ENCODE measurements at regions not wholly inside any gene's neighbourhood (a gene's known extent, or its start where the extent isn't known, plus 50 kb on each side); places are given as distances from the start of the nearest gene placed in this dataset.

DNA sequence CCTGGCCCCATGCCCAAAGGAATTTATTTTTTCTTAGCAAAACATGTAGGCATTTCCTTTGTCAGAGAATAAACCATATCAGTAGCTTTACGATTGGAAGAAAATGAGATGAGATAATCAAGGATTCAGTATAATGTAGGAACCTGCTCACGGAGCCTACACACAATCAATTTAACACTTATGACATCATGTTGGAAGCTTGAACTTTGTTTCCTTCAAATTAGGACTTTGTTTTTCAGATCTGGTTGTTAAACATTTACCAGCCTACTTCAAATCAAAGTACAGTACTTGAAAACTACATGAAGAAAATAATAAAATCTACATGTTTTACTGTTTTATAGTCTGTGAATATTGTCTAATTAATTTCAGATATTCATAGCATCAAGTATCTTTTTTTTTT, 639.0 kb upstream of the ATXN8OS start:
- TF ChIP-seq HNF4A (conservative IDR thresholded peaks at IDR 0.05): peak; percentile 26 to 54
- TF ChIP-seq, protein P1, sequence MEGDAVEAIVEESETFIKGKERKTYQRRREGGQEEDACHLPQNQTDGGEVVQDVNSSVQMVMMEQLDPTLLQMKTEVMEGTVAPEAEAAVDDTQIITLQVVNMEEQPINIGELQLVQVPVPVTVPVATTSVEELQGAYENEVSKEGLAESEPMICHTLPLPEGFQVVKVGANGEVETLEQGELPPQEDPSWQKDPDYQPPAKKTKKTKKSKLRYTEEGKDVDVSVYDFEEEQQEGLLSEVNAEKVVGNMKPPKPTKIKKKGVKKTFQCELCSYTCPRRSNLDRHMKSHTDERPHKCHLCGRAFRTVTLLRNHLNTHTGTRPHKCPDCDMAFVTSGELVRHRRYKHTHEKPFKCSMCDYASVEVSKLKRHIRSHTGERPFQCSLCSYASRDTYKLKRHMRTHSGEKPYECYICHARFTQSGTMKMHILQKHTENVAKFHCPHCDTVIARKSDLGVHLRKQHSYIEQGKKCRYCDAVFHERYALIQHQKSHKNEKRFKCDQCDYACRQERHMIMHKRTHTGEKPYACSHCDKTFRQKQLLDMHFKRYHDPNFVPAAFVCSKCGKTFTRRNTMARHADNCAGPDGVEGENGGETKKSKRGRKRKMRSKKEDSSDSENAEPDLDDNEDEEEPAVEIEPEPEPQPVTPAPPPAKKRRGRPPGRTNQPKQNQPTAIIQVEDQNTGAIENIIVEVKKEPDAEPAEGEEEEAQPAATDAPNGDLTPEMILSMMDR (IDR thresholded peaks at IDR 0.05; ENCODE audit: low read depth, low read length, missing input control): no peak
- no peak for TF ChIP-seq GABPA (IDR thresholded peaks at IDR 0.05 in 1 of 2, conservative IDR thresholded peaks at IDR 0.05 in 1 of 2)
- no peak for TF ChIP-seq TAF1 (conservative IDR thresholded peaks at IDR 0.05)
- no peak for TF ChIP-seq YY1 (IDR thresholded peaks at IDR 0.05)
